ENCODE measurements at regions not wholly inside any gene's neighbourhood (a gene's known extent, or its start where the extent isn't known, plus 50 kb on each side); places are given as distances from the start of the nearest gene placed in this dataset.

DNA sequence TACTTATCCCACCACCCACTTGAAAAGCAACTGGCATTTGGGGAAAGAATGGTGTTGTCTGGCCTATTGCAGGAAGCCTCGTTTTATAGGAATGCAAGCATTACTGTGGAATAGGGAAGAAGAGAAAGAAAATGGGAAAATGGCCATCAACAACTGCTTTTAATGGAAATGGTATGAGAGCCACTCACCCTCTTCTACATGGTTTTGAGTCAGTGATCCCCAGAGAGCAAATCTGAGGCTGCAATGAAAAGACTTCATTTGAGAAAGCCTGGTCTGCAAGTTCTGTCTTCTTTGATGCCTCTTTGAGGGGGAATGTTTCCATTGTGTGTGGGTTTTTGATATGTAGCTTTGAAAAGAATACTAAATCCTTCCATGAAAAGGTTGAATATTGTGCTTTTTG is 172.3 kb upstream of the HDDC2 start:
- DNase-seq (ENCODE audit: low read depth): no peak
- TF ChIP-seq, protein P1, sequence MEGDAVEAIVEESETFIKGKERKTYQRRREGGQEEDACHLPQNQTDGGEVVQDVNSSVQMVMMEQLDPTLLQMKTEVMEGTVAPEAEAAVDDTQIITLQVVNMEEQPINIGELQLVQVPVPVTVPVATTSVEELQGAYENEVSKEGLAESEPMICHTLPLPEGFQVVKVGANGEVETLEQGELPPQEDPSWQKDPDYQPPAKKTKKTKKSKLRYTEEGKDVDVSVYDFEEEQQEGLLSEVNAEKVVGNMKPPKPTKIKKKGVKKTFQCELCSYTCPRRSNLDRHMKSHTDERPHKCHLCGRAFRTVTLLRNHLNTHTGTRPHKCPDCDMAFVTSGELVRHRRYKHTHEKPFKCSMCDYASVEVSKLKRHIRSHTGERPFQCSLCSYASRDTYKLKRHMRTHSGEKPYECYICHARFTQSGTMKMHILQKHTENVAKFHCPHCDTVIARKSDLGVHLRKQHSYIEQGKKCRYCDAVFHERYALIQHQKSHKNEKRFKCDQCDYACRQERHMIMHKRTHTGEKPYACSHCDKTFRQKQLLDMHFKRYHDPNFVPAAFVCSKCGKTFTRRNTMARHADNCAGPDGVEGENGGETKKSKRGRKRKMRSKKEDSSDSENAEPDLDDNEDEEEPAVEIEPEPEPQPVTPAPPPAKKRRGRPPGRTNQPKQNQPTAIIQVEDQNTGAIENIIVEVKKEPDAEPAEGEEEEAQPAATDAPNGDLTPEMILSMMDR (conservative IDR thresholded peaks at IDR 0.05; ENCODE audit: low read depth, low read length): no peak

DNA sequence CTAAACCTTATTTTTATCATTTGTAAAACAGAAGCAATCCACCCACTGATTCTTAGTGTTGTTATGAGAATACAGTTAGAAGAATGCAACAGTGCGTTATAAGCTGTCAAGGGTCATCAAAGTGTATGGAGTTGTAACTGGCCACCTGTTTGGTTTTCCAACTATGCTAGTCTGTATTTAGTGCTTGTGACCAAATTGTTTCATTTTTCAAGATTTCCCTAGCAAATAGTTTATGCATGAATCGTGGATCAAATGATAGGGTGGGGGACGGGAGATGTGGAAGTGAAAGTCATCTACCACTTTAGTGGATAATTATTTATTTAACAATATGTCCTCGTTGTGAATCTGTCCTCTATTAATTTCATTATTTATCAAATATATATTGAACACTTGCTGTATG is 175.4 kb upstream of the HDDC2 start:
- no peak overlapping the region for H3K4me3 ChIP-seq (ENCODE audit: low read length)
- TF ChIP-seq, protein P1 (conservative IDR thresholded peaks at IDR 0.05; ENCODE audit: low read depth, low read length): no peak
- DNase-seq (ENCODE audit: low read depth): peak; percentile 32

More for the DNA sequence above, 172.3 kb upstream of the HDDC2 start:
- H3K4me3 ChIP-seq (ENCODE audit: low read length): no peak overlapping the region

DNA sequence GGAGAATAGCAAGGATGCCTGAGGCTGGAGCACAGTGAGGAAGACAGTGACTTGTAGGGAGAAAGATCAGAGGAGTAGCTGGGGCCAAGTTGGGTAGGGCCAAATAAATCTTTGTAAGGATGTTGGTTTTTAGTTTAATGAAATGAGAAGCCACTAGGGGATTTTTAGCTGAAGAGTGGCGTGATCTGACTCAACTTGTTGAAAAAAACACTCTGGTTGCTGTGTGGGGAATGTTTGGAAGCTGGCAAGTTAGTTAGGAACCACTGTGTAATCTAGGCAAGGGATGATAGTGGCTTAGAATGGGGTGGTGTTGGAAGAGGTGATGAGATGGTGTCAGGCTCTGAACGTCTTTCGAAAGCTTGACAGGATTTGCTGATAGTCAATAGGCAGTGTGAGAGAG is 176.1 kb upstream of the HDDC2 start:
- TF ChIP-seq, protein P1 (conservative IDR thresholded peaks at IDR 0.05; ENCODE audit: low read depth, low read length): no peak
- no peak for DNase-seq (ENCODE audit: low read depth)
- H3K4me3 ChIP-seq (ENCODE audit: low read length): no peak overlapping the region

DNA sequence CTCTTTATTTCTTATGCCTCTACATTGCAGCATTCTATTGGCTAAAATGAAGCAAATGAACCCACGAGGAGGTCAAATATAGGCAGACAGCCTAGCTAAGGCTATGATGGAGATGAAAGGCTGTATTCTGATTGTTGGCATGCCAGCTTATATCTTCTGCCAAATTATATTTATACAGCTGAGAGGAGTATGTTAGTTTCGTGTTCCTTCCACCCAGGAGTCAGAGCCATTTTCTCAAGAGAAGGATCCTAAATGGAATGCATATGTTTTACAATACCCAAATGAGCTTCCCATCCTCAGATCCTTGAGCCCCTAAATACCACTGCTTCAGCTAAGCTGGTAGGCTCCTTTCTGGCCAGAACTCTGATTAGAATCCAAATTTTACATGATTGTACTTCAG is 178.4 kb upstream of the HDDC2 start:
- no peak for DNase-seq (ENCODE audit: low read depth)
- TF ChIP-seq, protein P1 (conservative IDR thresholded peaks at IDR 0.05; ENCODE audit: low read depth, low read length): no peak
- no peak overlapping the region for H3K4me3 ChIP-seq (ENCODE audit: low read length)

DNA sequence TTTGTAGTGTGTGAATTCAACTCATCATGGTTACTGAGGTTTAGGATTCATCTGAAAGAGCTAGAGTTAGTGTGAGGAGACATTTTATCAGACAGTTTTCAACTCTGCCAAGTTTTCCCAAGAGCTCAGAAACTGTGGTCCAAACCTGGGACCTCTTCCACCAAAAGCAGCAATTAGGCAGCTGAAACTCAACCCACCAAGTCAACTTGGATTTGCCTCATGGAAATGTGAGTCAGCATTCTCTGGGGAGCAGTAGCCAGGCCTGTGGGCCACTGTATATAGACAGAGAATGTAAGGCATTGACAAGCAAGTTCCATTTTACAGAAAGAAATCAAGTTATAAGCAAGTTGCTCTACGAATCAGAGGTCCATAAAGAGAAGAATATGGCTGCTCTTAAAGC is 178.8 kb upstream of the HDDC2 start:
- DNase-seq (ENCODE audit: low read depth): peak; percentile 4
- TF ChIP-seq, protein P1 (conservative IDR thresholded peaks at IDR 0.05; ENCODE audit: low read depth, low read length): no peak
- no peak overlapping the region for H3K4me3 ChIP-seq (ENCODE audit: low read length)

DNA sequence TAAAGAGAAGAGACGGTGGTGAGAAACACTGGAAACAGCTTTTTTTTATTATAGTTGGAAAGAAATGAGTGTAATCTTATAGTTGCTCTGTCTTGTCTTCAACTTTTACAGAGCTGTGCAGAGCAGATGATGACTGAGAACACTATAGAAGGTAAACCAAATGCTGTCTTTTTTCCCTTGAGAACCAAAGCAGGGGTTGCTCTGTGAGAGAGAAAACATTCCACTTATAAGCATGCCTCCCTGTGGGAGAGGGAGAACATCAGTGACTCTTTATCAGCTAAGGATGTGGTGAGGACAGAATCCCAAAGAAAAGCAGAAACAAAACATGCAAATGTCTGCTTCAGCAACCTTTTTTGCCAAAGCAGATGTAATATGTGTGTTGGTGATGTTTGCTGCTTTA is 179.3 kb upstream of the HDDC2 start:
- no peak overlapping the region for H3K4me3 ChIP-seq (ENCODE audit: low read length)
- TF ChIP-seq, protein P1 (conservative IDR thresholded peaks at IDR 0.05; ENCODE audit: low read depth, low read length): no peak
- no peak for DNase-seq (ENCODE audit: low read depth)

DNA sequence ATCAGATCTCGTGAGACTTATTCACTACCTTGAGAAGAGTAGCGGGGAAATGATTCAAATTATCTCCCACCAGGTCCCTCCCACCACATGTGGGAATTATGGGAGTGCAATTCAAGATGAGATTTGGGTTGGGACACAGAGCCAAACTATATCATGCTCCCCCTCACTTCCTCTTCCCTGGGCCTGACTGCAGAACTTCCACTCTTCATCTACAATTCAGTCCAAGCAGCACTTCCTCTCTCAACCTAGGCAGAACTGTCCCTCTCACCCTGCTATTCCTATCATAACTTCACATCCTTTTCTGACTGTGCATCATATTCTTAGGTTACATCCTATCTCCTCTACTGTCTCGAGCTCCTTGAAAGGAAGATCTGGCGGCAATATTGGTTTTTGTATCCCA is 184.0 kb upstream of the HDDC2 start:
- H3K4me3 ChIP-seq (ENCODE audit: low read length): no peak overlapping the region
- TF ChIP-seq, protein P1 (conservative IDR thresholded peaks at IDR 0.05; ENCODE audit: low read depth, low read length): no peak
- DNase-seq (ENCODE audit: low read depth): no peak
